ENCODE measurements at regions not wholly inside any gene's neighbourhood (a gene's known extent, or its start where the extent isn't known, plus 50 kb on each side); places are given as distances from the start of the nearest gene placed in this dataset.
"Not testable (repeated sequence)": the region's sequence is repeated elsewhere in the genome, so short reads cannot be mapped to it uniquely, and the experiment has no call there.

- DNase-seq: no peak
Measured at GRCh38 chrX:13380211-13380610, 60.4 kb upstream of the ATXN3L start.

- DNase-seq: not testable (repeated sequence)
Measured at GRCh38 chrX:13378562-13379518, 59.0 kb upstream of the ATXN3L start.

GRCh38 chrX:13377550-13377934 lies 57.7 kb upstream of the ATXN3L start:
- no peak for DNase-seq

GRCh38 chrX:13376857-13377549 lies 57.1 kb upstream of the ATXN3L start:
- no peak for DNase-seq

- DNase-seq: not testable (repeated sequence)
Measured at GRCh38 chrX:13375596-13375995, 55.7 kb upstream of the ATXN3L start.

- no peak for DNase-seq
Measured at GRCh38 chrX:13374364-13374763, 54.5 kb upstream of the ATXN3L start.

GRCh38 chrX:13373431-13374187 lies 53.8 kb upstream of the ATXN3L start:
- no peak for DNase-seq

- DNase-seq: no peak
Measured at GRCh38 chrX:13373027-13373426, 53.2 kb upstream of the ATXN3L start.

GRCh38 chrX:13372203-13372980 lies 52.5 kb upstream of the ATXN3L start:
- no peak for DNase-seq

- no peak for DNase-seq
Measured at GRCh38 chrX:13371186-13371585, 51.3 kb upstream of the ATXN3L start.

GRCh38 chrX:13370713-13371112 lies 50.9 kb upstream of the ATXN3L start:
- no peak for DNase-seq
